AG09309 (cell line): ENCODE measurements at regions not wholly inside any gene's neighbourhood (a gene's known extent, or its start where the extent isn't known, plus 50 kb on each side); places are given as distances from the start of the nearest gene placed in this dataset.

ENCODE experiments used
- DNase-seq: peaks from one replicate; pipeline ENCODE4 v3.0.0-alpha.2; 2010; ENCODE audit warnings: low read depth
- H3K4me3 ChIP-seq: 2 replicates; pipeline ENCODE4 v1.5.1; 2011; ENCODE audit warnings: mild to moderate bottlenecking, low read depth, low read length, moderate library complexity; ENCODE audit not compliant: control insufficient read depth
- CTCF ChIP-seq: IDR thresholded peaks from 2 replicates; pipeline ENCODE4 v1.5.1; 2011; ENCODE audit warnings: mild to moderate bottlenecking, low read depth, low read length, inconsistent platforms; ENCODE audit not compliant: insufficient read depth, control insufficient read depth; ENCODE audit errors: missing control alignments

- TF ChIP-seq CTCF: no peak
- no peak overlapping the region for H3K4me3 ChIP-seq
- DNase-seq: no peak
Measured at GRCh38 chr13:39847336-39847735, 191.9 kb downstream of the COG6 start.

- DNase-seq: no peak
- no peak overlapping the region for H3K4me3 ChIP-seq
- no peak for TF ChIP-seq CTCF
Measured at GRCh38 chr13:39855236-39855635, 199.8 kb downstream of the COG6 start.

- H3K4me3 ChIP-seq: no peak overlapping the region
- no peak for DNase-seq
- no peak for TF ChIP-seq CTCF
Measured at GRCh38 chr13:39856714-39857113, 201.3 kb downstream of the COG6 start.

- no peak overlapping the region for H3K4me3 ChIP-seq
- TF ChIP-seq CTCF: no peak
- DNase-seq: no peak
Measured at GRCh38 chr13:39858794-39859193, 203.3 kb downstream of the COG6 start.

GRCh38 chr13:39859898-39860297 lies 204.4 kb downstream of the COG6 start:
- no peak overlapping the region for H3K4me3 ChIP-seq
- no peak for TF ChIP-seq CTCF
- no peak for DNase-seq

- no peak overlapping the region for H3K4me3 ChIP-seq
- TF ChIP-seq CTCF: no peak
- DNase-seq: no peak
Measured at GRCh38 chr13:39862900-39863299, 207.4 kb downstream of the COG6 start.

GRCh38 chr13:39864221-39864620 lies 208.8 kb downstream of the COG6 start:
- no peak for TF ChIP-seq CTCF
- no peak for DNase-seq
- H3K4me3 ChIP-seq: no peak overlapping the region
